ENCODE measurements at regions not wholly inside any gene's neighbourhood (a gene's known extent, or its start where the extent isn't known, plus 50 kb on each side); places are given as distances from the start of the nearest gene placed in this dataset.

DNA sequence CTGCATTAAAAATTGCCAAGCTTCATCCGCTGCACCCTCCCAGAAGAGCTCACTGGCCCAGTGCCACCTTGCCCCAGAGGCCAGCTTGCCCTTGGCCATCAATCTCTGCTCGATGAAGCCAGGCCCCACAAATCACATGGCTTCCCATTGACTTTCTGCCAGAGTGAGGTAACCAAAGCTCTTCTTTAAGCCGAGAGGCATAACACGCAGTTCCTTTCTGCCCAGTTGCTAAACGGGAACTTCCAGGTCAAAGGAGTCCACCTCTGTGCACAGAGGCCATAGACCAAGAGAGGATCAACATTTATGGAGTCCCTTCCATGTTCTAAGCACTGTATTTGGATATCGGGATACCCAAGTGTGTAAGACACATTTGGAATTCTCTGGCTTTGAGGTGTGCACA lies 208.8 kb downstream of the KIF4B start:
- Histone ChIP-seq H3K9me1 (ENCODE audit: insufficient read depth, low read length) (no peaks in the 10 kb centered on the region), H3K4me3 (ENCODE audit: insufficient read depth, low read depth, low read length) (no peak overlapping the region), H4K91ac (ENCODE audit: insufficient read depth, low read depth, low read length) (no peak overlapping the region), H2BK15ac (ENCODE audit: low read depth, low read length) (no peak overlapping the region), H2AK5ac (ENCODE audit: low read depth, low read length) (no peak overlapping the region), H2BK20ac (ENCODE audit: low read depth, low read length) (no peak overlapping the region), H4K8ac (ENCODE audit: low read depth in 2 of 2, low read length in 2 of 2) (no peak overlapping the region), H2BK5ac (ENCODE audit: low read depth, low read length, poor library complexity, severe bottlenecking) (no peak overlapping the region), H3K4me2 (ENCODE audit: low read depth, low read length) (no peak overlapping the region), H2AK9ac (replicated peaks; ENCODE audit: low read depth, low read length, poor library complexity) (no peak overlapping the region), H3K9ac (ENCODE audit: low read depth, low read length) (no peak overlapping the region), H3K18ac (ENCODE audit: low read depth, low read length) (no peak overlapping the region), H3K79me1 (ENCODE audit: low read depth in 1 of 2, low read length in 2 of 2) (no peaks in the 10 kb centered on the region), H3K27ac (ENCODE audit: insufficient read depth, low read length) (no peak overlapping the region), H3K27me3 (ENCODE audit: control insufficient read depth, insufficient read depth, low read length) (no peaks in the 10 kb centered on the region), H4K20me1 (ENCODE audit: insufficient read depth, low read length) (no peaks in the 10 kb centered on the region), H3K23ac (ENCODE audit: low read depth, low read length) (no peak overlapping the region), H2AFZ (replicated peaks; ENCODE audit: low read length, poor library complexity) (no peak overlapping the region), H3K56ac (ENCODE audit: extremely low read depth, insufficient read depth, low read length) (no peak overlapping the region), H3K14ac (replicated peaks; ENCODE audit: low read depth, low read length) (no peak overlapping the region), H3K4me1 (ENCODE audit: control insufficient read depth, insufficient read depth, low read length) (no peaks in the 10 kb centered on the region), H3K4ac (ENCODE audit: low read depth, low read length) (no peak overlapping the region), H4K5ac (ENCODE audit: low read depth, low read length) (no peak overlapping the region), H3K9me3 (ENCODE audit: control insufficient read depth, insufficient read depth, low read length) (peaks cover 10% of the 10 kb centered on the region), H3K36me3 (ENCODE audit: control insufficient read depth, insufficient read depth, low read length) (no peaks in the 10 kb centered on the region), H2BK120ac (ENCODE audit: low read depth, low read length) (no peak overlapping the region)
- intact Hi-C loops (cut with micrococcal nuclease) (no loop called here), in situ Hi-C loops (cut with MboI; ENCODE audit: low sequenced_read_pairs) (no loop called here), dilution Hi-C loops (cut with HindIII; ENCODE audit: low sequenced_read_pairs, unreplicated experiment) (no loop called here)
- no peak for TF ChIP-seq MAFK (IDR thresholded peaks at IDR 0.05; ENCODE audit: low read depth, low read length)
- no peak for TF ChIP-seq POLR2A (IDR thresholded peaks at IDR 0.05; ENCODE audit: low read depth, low read length)
- TF ChIP-seq BHLHE40 (IDR thresholded peaks at IDR 0.05; ENCODE audit: low read depth, low read length), result no peak
- no peak for TF ChIP-seq CEBPB (IDR thresholded peaks at IDR 0.05; ENCODE audit: low read depth, low read length)
- no peak for TF ChIP-seq NFE2L2 (IDR thresholded peaks at IDR 0.05; ENCODE audit: low read depth, low read length)
- no peak for TF ChIP-seq CHD1 (IDR thresholded peaks at IDR 0.05; ENCODE audit: low read depth, low read length)
- no peak for TF ChIP-seq SMC3 (IDR thresholded peaks at IDR 0.05; ENCODE audit: low read depth, low read length)
- no peak for TF ChIP-seq MAZ (IDR thresholded peaks at IDR 0.05; ENCODE audit: borderline replicate concordance, low read depth, low read length)
- no peak for TF ChIP-seq FOS (IDR thresholded peaks at IDR 0.05; ENCODE audit: low read depth, low read length)
- TF ChIP-seq, protein P1, sequence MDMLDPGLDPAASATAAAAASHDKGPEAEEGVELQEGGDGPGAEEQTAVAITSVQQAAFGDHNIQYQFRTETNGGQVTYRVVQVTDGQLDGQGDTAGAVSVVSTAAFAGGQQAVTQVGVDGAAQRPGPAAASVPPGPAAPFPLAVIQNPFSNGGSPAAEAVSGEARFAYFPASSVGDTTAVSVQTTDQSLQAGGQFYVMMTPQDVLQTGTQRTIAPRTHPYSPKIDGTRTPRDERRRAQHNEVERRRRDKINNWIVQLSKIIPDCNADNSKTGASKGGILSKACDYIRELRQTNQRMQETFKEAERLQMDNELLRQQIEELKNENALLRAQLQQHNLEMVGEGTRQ (IDR thresholded peaks at IDR 0.05; ENCODE audit: low read depth, low read length), result no peak
- no peak for TF ChIP-seq RAD21 (IDR thresholded peaks at IDR 0.05; ENCODE audit: low read length)
- no peak for TF ChIP-seq RFX5 (IDR thresholded peaks at IDR 0.05; ENCODE audit: low read depth, low read length)
- no peak for TF ChIP-seq MXI1 (IDR thresholded peaks at IDR 0.05; ENCODE audit: borderline replicate concordance, low read depth, low read length)
- TF ChIP-seq RCOR1 (IDR thresholded peaks at IDR 0.05; ENCODE audit: insufficient replicate concordance, low read length), result no peak
- TF ChIP-seq, protein P2, sequence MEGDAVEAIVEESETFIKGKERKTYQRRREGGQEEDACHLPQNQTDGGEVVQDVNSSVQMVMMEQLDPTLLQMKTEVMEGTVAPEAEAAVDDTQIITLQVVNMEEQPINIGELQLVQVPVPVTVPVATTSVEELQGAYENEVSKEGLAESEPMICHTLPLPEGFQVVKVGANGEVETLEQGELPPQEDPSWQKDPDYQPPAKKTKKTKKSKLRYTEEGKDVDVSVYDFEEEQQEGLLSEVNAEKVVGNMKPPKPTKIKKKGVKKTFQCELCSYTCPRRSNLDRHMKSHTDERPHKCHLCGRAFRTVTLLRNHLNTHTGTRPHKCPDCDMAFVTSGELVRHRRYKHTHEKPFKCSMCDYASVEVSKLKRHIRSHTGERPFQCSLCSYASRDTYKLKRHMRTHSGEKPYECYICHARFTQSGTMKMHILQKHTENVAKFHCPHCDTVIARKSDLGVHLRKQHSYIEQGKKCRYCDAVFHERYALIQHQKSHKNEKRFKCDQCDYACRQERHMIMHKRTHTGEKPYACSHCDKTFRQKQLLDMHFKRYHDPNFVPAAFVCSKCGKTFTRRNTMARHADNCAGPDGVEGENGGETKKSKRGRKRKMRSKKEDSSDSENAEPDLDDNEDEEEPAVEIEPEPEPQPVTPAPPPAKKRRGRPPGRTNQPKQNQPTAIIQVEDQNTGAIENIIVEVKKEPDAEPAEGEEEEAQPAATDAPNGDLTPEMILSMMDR (conservative IDR thresholded peaks at IDR 0.05; ENCODE audit: low read depth, low read length), result no peak
- TF ChIP-seq, protein P3, sequence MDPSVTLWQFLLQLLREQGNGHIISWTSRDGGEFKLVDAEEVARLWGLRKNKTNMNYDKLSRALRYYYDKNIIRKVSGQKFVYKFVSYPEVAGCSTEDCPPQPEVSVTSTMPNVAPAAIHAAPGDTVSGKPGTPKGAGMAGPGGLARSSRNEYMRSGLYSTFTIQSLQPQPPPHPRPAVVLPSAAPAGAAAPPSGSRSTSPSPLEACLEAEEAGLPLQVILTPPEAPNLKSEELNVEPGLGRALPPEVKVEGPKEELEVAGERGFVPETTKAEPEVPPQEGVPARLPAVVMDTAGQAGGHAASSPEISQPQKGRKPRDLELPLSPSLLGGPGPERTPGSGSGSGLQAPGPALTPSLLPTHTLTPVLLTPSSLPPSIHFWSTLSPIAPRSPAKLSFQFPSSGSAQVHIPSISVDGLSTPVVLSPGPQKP (IDR thresholded peaks at IDR 0.05; ENCODE audit: borderline replicate concordance, low read depth, low read length), result no peak
- DNase-seq, result no peak
- ChIA-PET POLR2A (ENCODE audit: unreplicated experiment) (no interaction called here), CTCF (no interaction called here)
- no peak for ATAC-seq (ENCODE audit: low read depth)
- no TSS peak for BruUV-seq (replicated peaks)
- WGBS, 2 experiments (ENCODE audit: extremely low coverage in 2 of 2, insufficient read length in 1 of 2), result 77% methylated on average over 2 of the region's 6 CpGs; no CpG with 5 or more reads in 1 of the 2 experiments
